ENCODE measurements at regions not wholly inside any gene's neighbourhood (a gene's known extent, or its start where the extent isn't known, plus 50 kb on each side); places are given as distances from the start of the nearest gene placed in this dataset.

DNA sequence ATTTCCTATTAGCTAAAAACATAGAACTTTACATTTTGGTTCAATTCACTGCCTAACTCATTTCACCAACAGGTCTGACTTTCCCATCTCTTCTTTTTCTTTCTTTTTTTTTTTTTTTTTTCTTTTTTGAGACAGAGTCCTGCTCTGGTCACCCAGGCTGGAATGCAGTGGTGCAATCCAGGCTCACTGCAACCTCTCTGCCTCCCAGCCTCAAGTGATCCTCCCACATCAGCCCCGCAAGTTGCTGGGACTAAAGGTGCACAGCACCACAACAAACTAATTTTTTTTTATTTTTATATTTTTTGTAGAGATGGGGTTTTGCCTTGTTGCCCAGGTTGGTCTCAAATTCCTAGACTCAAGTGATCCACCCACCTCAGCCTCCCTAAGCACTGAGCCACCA lies 57.8 kb upstream of the HNRNPA3 start:
- TF ChIP-seq CTCF (conservative IDR thresholded peaks at IDR 0.05; ENCODE audit: low read length) (no peak), EZH2phosphoT487 (IDR thresholded peaks at IDR 0.05; ENCODE audit: borderline replicate concordance, low read depth, low read length) (no peak)
